ENCODE measurements at regions not wholly inside any gene's neighbourhood (a gene's known extent, or its start where the extent isn't known, plus 50 kb on each side); places are given as distances from the start of the nearest gene placed in this dataset.

GRCh38 chr11:134518616-134519389 is 106.8 kb upstream of the B3GAT1 start:
- Histone ChIP-seq H3K79me2 (ENCODE audit: insufficient read depth, low read length) (no peaks in the 10 kb centered on the region), H3K4me1 (ENCODE audit: insufficient read depth, low read length) (no peaks in the 10 kb centered on the region), H2AFZ (ENCODE audit: low read length) (no peak overlapping the region), H3K36me3 (ENCODE audit: insufficient read depth, low read length) (no peaks in the 10 kb centered on the region), H3K9me3 (ENCODE audit: low read depth, low read length) (no peaks in the 10 kb centered on the region), H3K4me3 (ENCODE audit: insufficient read depth, low read length) (no peak overlapping the region), H3K27me3 (ENCODE audit: insufficient read depth, low read length) (no peaks in the 10 kb centered on the region), H3K27ac (ENCODE audit: low read depth, low read length) (no peak overlapping the region), H4K20me1 (ENCODE audit: insufficient read depth, low read length) (no peaks in the 10 kb centered on the region), H3K4me2 (ENCODE audit: insufficient read depth, low read length) (no peak overlapping the region)
- TF ChIP-seq CTCF (IDR thresholded peaks at IDR 0.05; ENCODE audit: extremely low read depth, low read depth, low read length) = no peak
- DNase-seq (ENCODE audit: insufficient read length, low spot score, missing footprints) = no peak

GRCh38 chr11:134517621-134518293 is 105.7 kb upstream of the B3GAT1 start:
- TF ChIP-seq CTCF (IDR thresholded peaks at IDR 0.05; ENCODE audit: extremely low read depth, low read depth, low read length) = no peak
- Histone ChIP-seq H3K4me2 (ENCODE audit: insufficient read depth, low read length) (no peak overlapping the region), H3K9me3 (ENCODE audit: low read depth, low read length) (no peaks in the 10 kb centered on the region), H2AFZ (ENCODE audit: low read length) (no peak overlapping the region), H3K27me3 (ENCODE audit: insufficient read depth, low read length) (no peaks in the 10 kb centered on the region), H3K4me1 (ENCODE audit: insufficient read depth, low read length) (no peaks in the 10 kb centered on the region), H3K79me2 (ENCODE audit: insufficient read depth, low read length) (no peaks in the 10 kb centered on the region), H3K4me3 (ENCODE audit: insufficient read depth, low read length) (no peak overlapping the region), H3K27ac (ENCODE audit: low read depth, low read length) (no peak overlapping the region), H3K36me3 (ENCODE audit: insufficient read depth, low read length) (no peaks in the 10 kb centered on the region), H4K20me1 (ENCODE audit: insufficient read depth, low read length) (no peaks in the 10 kb centered on the region)
- DNase-seq (ENCODE audit: insufficient read length, low spot score, missing footprints) = no peak

- TF ChIP-seq CTCF (IDR thresholded peaks at IDR 0.05; ENCODE audit: extremely low read depth, low read depth, low read length) = no peak
- Histone ChIP-seq H3K9me3 (ENCODE audit: low read depth, low read length) (no peaks in the 10 kb centered on the region), H3K4me2 (ENCODE audit: insufficient read depth, low read length) (no peak overlapping the region), H2AFZ (ENCODE audit: low read length) (no peak overlapping the region), H3K79me2 (ENCODE audit: insufficient read depth, low read length) (no peaks in the 10 kb centered on the region), H3K36me3 (ENCODE audit: insufficient read depth, low read length) (no peaks in the 10 kb centered on the region), H3K4me1 (ENCODE audit: insufficient read depth, low read length) (no peaks in the 10 kb centered on the region), H4K20me1 (ENCODE audit: insufficient read depth, low read length) (no peaks in the 10 kb centered on the region), H3K27ac (ENCODE audit: low read depth, low read length) (no peak overlapping the region), H3K27me3 (ENCODE audit: insufficient read depth, low read length) (no peaks in the 10 kb centered on the region), H3K4me3 (ENCODE audit: insufficient read depth, low read length) (no peak overlapping the region)
- DNase-seq (ENCODE audit: insufficient read length, low spot score, missing footprints) = no peak
Observed at GRCh38 chr11:134517115-134517514, 105.1 kb upstream of the B3GAT1 start.

- H3K4me3 ChIP-seq (ENCODE audit: insufficient read depth, low read length) = no peak overlapping the region
- no peaks in the 10 kb centered on the region for H3K79me2 ChIP-seq (ENCODE audit: insufficient read depth, low read length)
Observed at GRCh38 chr11:134516529-134516928, 104.5 kb upstream of the B3GAT1 start.

More at GRCh38 chr11:134516529-134516928, 104.5 kb upstream of the B3GAT1 start:
- no peaks in the 10 kb centered on the region for H3K9me3 ChIP-seq (ENCODE audit: low read depth, low read length)
- no peaks in the 10 kb centered on the region for H4K20me1 ChIP-seq (ENCODE audit: insufficient read depth, low read length)
- H3K27ac ChIP-seq (ENCODE audit: low read depth, low read length) = no peak overlapping the region
- H2AFZ ChIP-seq (ENCODE audit: low read length) = no peak overlapping the region
- no peak for DNase-seq (ENCODE audit: insufficient read length, low spot score, missing footprints)
- no peak overlapping the region for H3K4me2 ChIP-seq (ENCODE audit: insufficient read depth, low read length)
- H3K27me3 ChIP-seq (ENCODE audit: insufficient read depth, low read length) = no peaks in the 10 kb centered on the region
- TF ChIP-seq CTCF (IDR thresholded peaks at IDR 0.05; ENCODE audit: extremely low read depth, low read depth, low read length) = no peak
- H3K4me1 ChIP-seq (ENCODE audit: insufficient read depth, low read length) = no peaks in the 10 kb centered on the region
- H3K36me3 ChIP-seq (ENCODE audit: insufficient read depth, low read length) = no peaks in the 10 kb centered on the region

All from osteoblast (primary cell).